SK-N-SH treated with all-trans-retinoic acid at 6 μM for 48 hours (cell line): ENCODE measurements at regions not wholly inside any gene's neighbourhood (a gene's known extent, or its start where the extent isn't known, plus 50 kb on each side); places are given as distances from the start of the nearest gene placed in this dataset.

ENCODE experiments used
- ATAC-seq: fragments of 200-7000 bp; cut with Tn5 transposase; 3 replicates; pipeline ENCODE4 v1.9.1; 2020; ENCODE audit warnings: mild to moderate bottlenecking, moderate library complexity
- ARNTL ChIP-seq: fragments of 450-650 bp; formaldehyde crosslinking; IDR thresholded peaks from 2 replicates; pipeline ENCODE4 v1.5.0; 2020; ENCODE audit warnings: low read depth, mild to moderate bottlenecking, moderate library complexity, borderline replicate concordance
- BACH2 ChIP-seq: fragments of 250-450 bp; sonication (Bioruptor Pico); IDR thresholded peaks from 2 replicates; pipeline ENCODE4 v1.9.0; 2021; ENCODE audit warnings: mild to moderate bottlenecking, borderline replicate concordance
- CREB5 ChIP-seq: fragments of 250-450 bp; sonication (Bioruptor Pico); IDR thresholded peaks from 2 replicates; pipeline ENCODE4 v1.5.1; 2020; ENCODE audit warnings: low read depth, mild to moderate bottlenecking, moderate library complexity
- CSDC2 ChIP-seq: fragments of 250-450 bp; sonication (Bioruptor Pico); IDR thresholded peaks from 2 replicates; pipeline ENCODE4 v1.5.0; 2020; ENCODE audit warnings: mild to moderate bottlenecking, moderate library complexity
- CSRNP3 ChIP-seq: fragments of 250-450 bp; sonication (Bioruptor Pico); IDR thresholded peaks from 2 replicates; pipeline ENCODE4 v1.5.1; 2021; ENCODE audit warnings: mild to moderate bottlenecking, moderate library complexity
- GLIS3 ChIP-seq: fragments of 250-450 bp; sonication (Bioruptor Pico); IDR thresholded peaks from 2 replicates; pipeline ENCODE4 v1.5.0; 2020; ENCODE audit warnings: mild to moderate bottlenecking, moderate library complexity
- OSR1 ChIP-seq: fragments of 250-450 bp; sonication (Bioruptor Pico); IDR thresholded peaks from 2 replicates; pipeline ENCODE4 v1.8.0; 2022; ENCODE audit warnings: moderate library complexity, mild to moderate bottlenecking, inconsistent platforms
- PATZ1 ChIP-seq: fragments of 250-450 bp; sonication (Bioruptor Pico); IDR thresholded peaks from 2 replicates; pipeline ENCODE4 v1.8.0; 2020; ENCODE audit warnings: mild to moderate bottlenecking, moderate library complexity, borderline replicate concordance
- POU6F1 ChIP-seq: fragments of 250-450 bp; sonication (Bioruptor Pico); IDR thresholded peaks from 2 replicates; pipeline ENCODE4 v1.8.0; 2021; ENCODE audit warnings: low read depth, mild to moderate bottlenecking, moderate library complexity, borderline replicate concordance
- PPARA ChIP-seq: fragments of 250-450 bp; sonication (Bioruptor Pico); IDR thresholded peaks from 2 replicates; pipeline ENCODE4 v1.5.0; 2020; ENCODE audit warnings: mild to moderate bottlenecking, borderline replicate concordance
- SNAI2 ChIP-seq: fragments of 250-450 bp; sonication (Bioruptor Pico); IDR thresholded peaks from 2 replicates; pipeline ENCODE4 v1.5.0; 2020; ENCODE audit warnings: mild to moderate bottlenecking, moderate library complexity
- TCF4 ChIP-seq: fragments of 250-450 bp; sonication (Bioruptor Pico); IDR thresholded peaks from 2 replicates; pipeline ENCODE4 v1.8.0; 2021; ENCODE audit warnings: mild to moderate bottlenecking, moderate library complexity, borderline replicate concordance
- TOX ChIP-seq: fragments of 250-450 bp; sonication (Bioruptor Pico); IDR thresholded peaks from 2 replicates; pipeline ENCODE4 v1.8.0; 2021; ENCODE audit warnings: mild to moderate bottlenecking, moderate library complexity, borderline replicate concordance
- ZC3H10 ChIP-seq: fragments of 250-450 bp; sonication (Bioruptor Pico); IDR thresholded peaks from 2 replicates; pipeline ENCODE4 v1.5.1; 2021; ENCODE audit warnings: mild to moderate bottlenecking, moderate library complexity
- ZFP3 ChIP-seq: fragments of 250-450 bp; sonication (Bioruptor Pico); IDR thresholded peaks from 2 replicates; pipeline ENCODE4 v1.5.0; 2020; ENCODE audit warnings: mild to moderate bottlenecking, moderate library complexity
- ZFP30 ChIP-seq: fragments of 450-650 bp; formaldehyde crosslinking; IDR thresholded peaks from 2 replicates; pipeline ENCODE4 v1.5.0; 2022; ENCODE audit warnings: mild to moderate bottlenecking, moderate library complexity
- ZNF565 ChIP-seq: fragments of 450-650 bp; formaldehyde crosslinking; conservative IDR thresholded peaks from 2 replicates; pipeline ENCODE4 v1.5.0; 2020; ENCODE audit warnings: low read depth, mild to moderate bottlenecking, moderate library complexity
- ZNF70 ChIP-seq: fragments of 450-650 bp; formaldehyde crosslinking; IDR thresholded peaks from 2 replicates; pipeline ENCODE4 v1.5.0; 2020; ENCODE audit warnings: mild to moderate bottlenecking, moderate library complexity
- ZNF8 ChIP-seq: fragments of 450-650 bp; formaldehyde crosslinking; IDR thresholded peaks from 2 replicates; pipeline ENCODE4 v1.5.0; 2020; ENCODE audit warnings: mild to moderate bottlenecking, moderate library complexity

GRCh38 chr14:34009956-34010355 lies 59.1 kb upstream of the EGLN3 start:
- TF ChIP-seq ARNTL (no peak), TOX (CRISPR knock-in tag) (no peak), BACH2 (CRISPR knock-in tag) (no peak), CREB5 (no peak), ZNF8 (no peak), CSDC2 (CRISPR knock-in tag) (no peak), GLIS3 (CRISPR knock-in tag) (no peak), ZFP30 (no peak), ZNF565 (CRISPR knock-in tag) (no peak), ZNF70 (no peak)
- no peak for ATAC-seq

GRCh38 chr14:34007902-34008301 lies 57.0 kb upstream of the EGLN3 start:
- TF ChIP-seq ZC3H10 (CRISPR knock-in tag) (no peak), ARNTL (no peak), PATZ1 (CRISPR knock-in tag) (no peak), CSRNP3 (CRISPR knock-in tag) (no peak), ZFP30 (no peak), ZFP3 (no peak), BACH2 (CRISPR knock-in tag) (no peak), POU6F1 (CRISPR knock-in tag) (no peak), CSDC2 (CRISPR knock-in tag) (no peak), OSR1 (CRISPR knock-in tag) (no peak), CREB5 (no peak)
- no peak for ATAC-seq

GRCh38 chr14:34005901-34006300 lies 55.0 kb upstream of the EGLN3 start:
- TF ChIP-seq ZNF70 = no peak
- TF ChIP-seq ARNTL = no peak
- TF ChIP-seq OSR1 (CRISPR knock-in tag) = no peak
- no peak for TF ChIP-seq ZNF8
- no peak for TF ChIP-seq TCF4 (CRISPR knock-in tag)
- TF ChIP-seq PPARA (CRISPR knock-in tag) = no peak
- no peak for TF ChIP-seq CSDC2 (CRISPR knock-in tag)
- TF ChIP-seq PATZ1 (CRISPR knock-in tag) = no peak
- TF ChIP-seq TOX (CRISPR knock-in tag) = no peak
- TF ChIP-seq CSRNP3 (CRISPR knock-in tag) = no peak
- no peak for TF ChIP-seq ZC3H10 (CRISPR knock-in tag)
- no peak for TF ChIP-seq SNAI2 (CRISPR knock-in tag)
- TF ChIP-seq, all 23 proteins: peak for 0
- ATAC-seq = no peak
